AG10803 (cell line): ENCODE measurements at regions not wholly inside any gene's neighbourhood (a gene's known extent, or its start where the extent isn't known, plus 50 kb on each side); places are given as distances from the start of the nearest gene placed in this dataset.
"Not testable (repeated sequence)": the region's sequence is repeated elsewhere in the genome, so short reads cannot be mapped to it uniquely, and the experiment has no call there.

Experiments
- DNase-seq: peaks from one replicate; pipeline ENCODE4 v3.0.0; 2010; ENCODE audit warnings: low read depth
- H3K4me3 ChIP-seq: 2 replicates; pipeline ENCODE4 v1.5.1; 2011; ENCODE audit warnings: mild to moderate bottlenecking, low read length, control low read depth
- TF ChIP-seq, protein P1 (sequence below): conservative IDR thresholded peaks from 2 replicates; pipeline ENCODE4 v1.5.1; 2011; ENCODE audit warnings: mild to moderate bottlenecking, low read length, control low read depth, inconsistent platforms

DNA sequence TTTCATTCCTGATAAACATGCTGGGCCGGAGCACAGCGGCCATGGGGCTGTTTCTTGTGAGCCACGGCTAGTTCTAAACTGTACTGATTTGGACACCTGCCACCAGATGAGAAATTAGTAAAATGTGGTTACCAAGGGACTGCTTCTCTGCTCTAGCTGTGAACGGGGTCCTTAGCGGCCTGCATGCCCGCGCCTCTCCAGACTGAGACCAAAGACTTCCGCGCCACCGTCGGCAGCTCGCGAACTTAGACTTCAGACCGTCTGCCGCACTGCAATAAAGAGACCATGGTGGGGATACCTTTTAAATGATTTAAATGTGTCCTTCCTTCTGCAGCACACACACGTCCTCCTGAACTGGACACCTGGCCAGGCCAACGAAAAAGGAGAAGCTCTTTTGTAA lies 116.4 kb downstream of the BMS1 start:
- TF ChIP-seq, protein P1, sequence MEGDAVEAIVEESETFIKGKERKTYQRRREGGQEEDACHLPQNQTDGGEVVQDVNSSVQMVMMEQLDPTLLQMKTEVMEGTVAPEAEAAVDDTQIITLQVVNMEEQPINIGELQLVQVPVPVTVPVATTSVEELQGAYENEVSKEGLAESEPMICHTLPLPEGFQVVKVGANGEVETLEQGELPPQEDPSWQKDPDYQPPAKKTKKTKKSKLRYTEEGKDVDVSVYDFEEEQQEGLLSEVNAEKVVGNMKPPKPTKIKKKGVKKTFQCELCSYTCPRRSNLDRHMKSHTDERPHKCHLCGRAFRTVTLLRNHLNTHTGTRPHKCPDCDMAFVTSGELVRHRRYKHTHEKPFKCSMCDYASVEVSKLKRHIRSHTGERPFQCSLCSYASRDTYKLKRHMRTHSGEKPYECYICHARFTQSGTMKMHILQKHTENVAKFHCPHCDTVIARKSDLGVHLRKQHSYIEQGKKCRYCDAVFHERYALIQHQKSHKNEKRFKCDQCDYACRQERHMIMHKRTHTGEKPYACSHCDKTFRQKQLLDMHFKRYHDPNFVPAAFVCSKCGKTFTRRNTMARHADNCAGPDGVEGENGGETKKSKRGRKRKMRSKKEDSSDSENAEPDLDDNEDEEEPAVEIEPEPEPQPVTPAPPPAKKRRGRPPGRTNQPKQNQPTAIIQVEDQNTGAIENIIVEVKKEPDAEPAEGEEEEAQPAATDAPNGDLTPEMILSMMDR: no peak
- no peak for DNase-seq
- no peak overlapping the region for H3K4me3 ChIP-seq

DNA sequence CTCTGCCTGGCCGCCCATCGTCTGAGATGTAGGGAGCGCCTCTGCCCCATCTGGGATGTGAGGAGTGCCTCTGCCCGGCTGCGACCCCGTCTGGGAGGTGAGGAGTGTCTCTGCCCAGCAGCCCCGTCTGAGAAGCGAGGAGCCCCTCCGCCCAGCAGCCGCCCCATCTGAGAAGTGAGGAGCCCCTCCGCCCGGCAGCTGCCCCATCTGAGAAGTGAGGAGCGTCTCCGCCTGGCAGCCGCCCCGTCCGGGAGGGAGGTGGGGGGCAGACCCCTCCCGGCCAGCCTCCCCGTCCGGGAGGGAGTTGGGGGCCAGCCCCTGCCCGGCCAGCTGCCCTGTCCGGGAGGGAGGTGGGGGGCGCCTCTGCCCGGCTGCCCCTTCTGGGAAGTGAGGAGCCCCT lies 117.8 kb downstream of the BMS1 start:
- DNase-seq, H3K4me3 ChIP-seq: not testable (repeated sequence)

DNA sequence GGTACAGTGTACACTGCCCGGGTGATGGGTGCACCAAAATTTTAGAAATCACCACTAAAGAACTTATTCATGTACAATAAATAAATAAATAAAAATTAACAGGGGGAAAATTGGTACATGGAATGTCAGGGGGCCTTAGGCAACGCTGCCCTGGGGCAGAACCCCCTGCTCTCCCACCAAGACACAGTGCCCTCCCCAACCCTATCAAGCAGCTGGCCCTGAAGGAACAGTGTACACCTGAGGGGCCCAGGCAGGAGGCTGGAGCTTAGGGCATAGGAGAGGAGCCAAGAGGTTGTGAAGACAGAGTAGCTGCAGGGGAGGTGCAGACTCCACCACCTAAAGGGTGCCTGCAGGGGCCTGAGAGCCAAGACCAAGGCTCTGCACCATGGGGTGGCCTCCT lies 128.8 kb downstream of the BMS1 start:
- DNase-seq: no peak
- TF ChIP-seq, protein P1: no peak
- no peak overlapping the region for H3K4me3 ChIP-seq

DNA sequence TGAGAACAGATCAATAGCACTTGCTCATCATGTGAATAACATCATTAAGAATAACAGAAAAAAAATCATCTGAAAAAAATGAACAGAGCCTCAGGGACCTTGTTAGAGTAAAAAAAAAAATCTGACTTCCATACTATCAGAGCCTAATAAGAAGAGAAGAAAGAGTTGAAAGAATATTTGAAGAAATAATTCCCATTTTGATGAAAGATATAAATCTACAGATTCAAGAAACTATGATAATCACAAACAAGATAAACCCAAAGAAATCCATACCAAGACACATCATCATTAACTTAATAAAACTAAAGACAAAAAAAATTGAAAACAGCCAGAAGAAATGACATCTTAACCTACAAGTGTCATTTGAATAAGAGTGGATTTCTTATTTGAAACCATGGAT lies 134.4 kb downstream of the BMS1 start:
- DNase-seq: no peak
- TF ChIP-seq, protein P1: no peak
- H3K4me3 ChIP-seq: no peak overlapping the region

DNA sequence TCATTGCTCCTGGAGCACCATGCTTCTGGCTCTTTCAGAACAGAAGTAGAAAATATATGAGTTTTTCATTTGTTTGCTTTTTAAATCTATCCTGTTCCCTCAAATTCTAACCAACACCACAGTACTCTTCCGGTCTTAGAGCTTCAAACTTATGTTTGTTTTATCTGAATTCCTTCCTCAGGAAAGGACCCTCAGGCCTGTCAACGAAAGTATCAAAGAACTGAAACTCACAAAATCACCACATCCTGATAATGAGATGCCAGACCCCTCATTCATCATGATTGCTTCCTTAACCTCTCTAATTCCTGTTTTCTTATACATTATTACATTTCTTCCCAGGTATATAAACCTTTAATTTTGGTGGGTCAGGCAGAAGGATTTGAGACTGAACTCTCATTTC lies 135.2 kb downstream of the BMS1 start:
- no peak for DNase-seq
- TF ChIP-seq, protein P1: no peak
- H3K4me3 ChIP-seq: no peak overlapping the region

DNA sequence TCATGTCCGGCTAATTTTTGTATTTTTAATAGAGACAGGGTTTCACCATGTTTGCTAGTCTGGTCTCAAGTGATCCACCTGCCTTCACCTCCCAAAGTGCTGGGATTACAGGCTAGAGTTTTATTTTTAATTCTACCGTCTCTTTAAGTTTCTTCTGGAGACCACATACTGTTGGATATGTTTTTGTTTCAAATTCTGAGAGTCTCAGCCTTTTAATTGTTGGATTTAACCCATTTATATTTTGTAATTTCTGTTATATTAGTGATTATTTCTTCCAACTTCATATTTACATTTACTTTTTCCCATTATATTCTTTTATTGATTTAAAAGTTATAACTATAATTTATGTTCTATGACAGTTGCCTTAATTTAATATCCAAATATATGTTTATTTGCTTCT lies 139.4 kb downstream of the BMS1 start:
- TF ChIP-seq, protein P1: no peak
- DNase-seq: no peak
- H3K4me3 ChIP-seq: no peak overlapping the region

DNA sequence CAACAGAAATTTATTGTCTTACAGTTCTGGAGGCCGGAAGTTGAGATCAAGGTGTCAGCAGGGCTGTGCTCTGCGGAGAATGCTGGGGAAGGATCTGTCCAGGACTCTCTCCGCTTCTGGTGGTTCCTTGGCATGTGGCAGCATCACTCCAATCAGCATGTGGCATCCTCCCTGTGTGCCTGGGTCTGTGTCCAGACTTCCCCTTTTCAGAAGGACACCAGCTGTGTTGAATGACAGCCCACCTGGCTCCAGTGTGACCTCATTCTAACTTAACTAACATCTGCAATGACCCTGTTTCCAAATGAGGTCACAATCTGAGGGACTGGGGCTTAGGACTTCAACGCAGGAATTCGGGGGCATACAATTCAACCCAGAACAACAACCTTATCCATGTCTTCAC lies 141.9 kb downstream of the BMS1 start:
- no peak for DNase-seq
- TF ChIP-seq, protein P1: no peak

DNA sequence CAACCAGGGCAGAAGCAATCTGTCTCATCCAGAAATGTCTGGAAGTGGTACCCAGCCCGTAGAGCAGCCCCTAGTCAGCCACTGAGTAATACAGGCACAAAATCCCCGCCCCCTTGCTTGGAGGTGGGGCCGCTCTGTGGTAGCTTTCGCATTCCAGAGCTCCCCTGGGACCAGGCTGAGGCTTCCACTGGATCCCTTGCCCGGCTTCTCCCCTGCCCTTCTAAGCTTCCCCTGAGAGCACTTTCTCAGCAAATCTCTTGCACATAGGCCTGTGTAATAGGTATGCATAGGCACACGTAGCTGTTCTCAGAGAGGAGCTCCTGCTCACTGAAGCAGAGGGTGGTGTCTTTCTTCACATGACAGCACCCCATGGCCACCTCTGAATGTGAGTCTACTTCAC lies 144.2 kb downstream of the BMS1 start:
- TF ChIP-seq, protein P1: no peak
- H3K4me3 ChIP-seq: no peak overlapping the region
- peak; percentile 51 for DNase-seq

More for the DNA sequence above, 141.9 kb downstream of the BMS1 start:
- H3K4me3 ChIP-seq: no peak overlapping the region
